Gastrocnemius medialis (tissue), 4 donors: ENCODE measurements at regions not wholly inside any gene's neighbourhood (a gene's known extent, or its start where the extent isn't known, plus 50 kb on each side); places are given as distances from the start of the nearest gene placed in this dataset.
A peak's percentile ranks its signal among the peaks of the same experiment; 100 is the strongest.

Source experiments
- ATAC-seq, 2 donors: fragments of 150-250 bp; one replicate each; pipeline ENCODE4 v1.9.1; 2016
- DNase-seq, 2 donors: peaks; one replicate each; pipeline ENCODE4 v3.0.0-alpha.2; 2019
- H3K27ac ChIP-seq, 4 donors: fragments of 200-600 bp; sonication (generic); 1 replicate in 1 of 4; 2 replicates in 3 of 4; pipeline ENCODE4 v1.5.1; 2016 to 2018; ENCODE audit warnings: mild to moderate bottlenecking in 2 of 4, moderate library complexity in 1 of 4
- H3K27me3 ChIP-seq, 3 donors: fragments of 200-600 bp; sonication (generic) in 2 of 3; 1 replicate in 1 of 3; 2 replicates in 2 of 3; pipeline versions ENCODE4 v1.5.1 to v1.6.0; 2016 to 2019; ENCODE audit warnings: mild to moderate bottlenecking in 1 of 3, moderate library complexity in 1 of 3
- H3K36me3 ChIP-seq, 2 donors: fragments of 200-600 bp; sonication (generic) in 1 of 2; one replicate each; pipeline ENCODE4 v1.5.1; 2017 to 2018
- H3K4me1 ChIP-seq, 2 donors: fragments of 200-600 bp; sonication (generic) in 1 of 2; one replicate each; pipeline ENCODE4 v1.5.1; 2016 to 2017; ENCODE audit warnings: mild to moderate bottlenecking in 2 of 2
- H3K4me3 ChIP-seq, 4 donors: fragments of 200-600 bp; sonication (generic) in 3 of 4; 1 replicate in 1 of 4; 2 replicates in 3 of 4; pipeline ENCODE4 v1.5.1; 2016 to 2019; ENCODE audit warnings: mild to moderate bottlenecking in 2 of 4
- H3K9me3 ChIP-seq, 3 donors: fragments of 200-600 bp; sonication (generic) in 2 of 3; 1 replicate in 1 of 3; 2 replicates in 2 of 3; pipeline ENCODE4 v1.5.1; 2016 to 2019
- POLR2A ChIP-seq, 2 donors: fragments of 450-650 bp; IDR thresholded peaks; one replicate each; pipeline ENCODE4 v1.6.1; 2017; ENCODE audit warnings: antibody characterized with exemption in 2 of 2, mild to moderate bottlenecking in 2 of 2, moderate library complexity in 2 of 2
- in situ Hi-C, 4 donors: fragments of 200-750 bp; cut with MboI; loops; one replicate each; pipeline versions ENCODE4 v1.15.0 to v1.8.0; 2017; ENCODE audit warnings: low sequenced_read_pairs in 4 of 4
- intact Hi-C: fragments of 100-400 bp; cut with DNase I; formaldehyde crosslinking; loops from one replicate; pipeline ENCODE4 v1.15.1; 2023; ENCODE audit warnings: low total_unique reads
- TF ChIP-seq, protein P1 (sequence below), 5 experiments: fragments of 450-650 bp in 3 of 5; fragments of 200-600 bp in 2 of 5; sonication (generic) in 2 of 5; IDR thresholded peaks in 4 of 5; conservative IDR thresholded peaks in 1 of 5; 1 replicate in 4 of 5; 2 replicates in 1 of 5; pipeline ENCODE4 v1.5.1; 2016 to 2019; ENCODE audit warnings: antibody characterized with exemption in 5 of 5, mild to moderate bottlenecking in 3 of 5, moderate library complexity in 3 of 5

DNA sequence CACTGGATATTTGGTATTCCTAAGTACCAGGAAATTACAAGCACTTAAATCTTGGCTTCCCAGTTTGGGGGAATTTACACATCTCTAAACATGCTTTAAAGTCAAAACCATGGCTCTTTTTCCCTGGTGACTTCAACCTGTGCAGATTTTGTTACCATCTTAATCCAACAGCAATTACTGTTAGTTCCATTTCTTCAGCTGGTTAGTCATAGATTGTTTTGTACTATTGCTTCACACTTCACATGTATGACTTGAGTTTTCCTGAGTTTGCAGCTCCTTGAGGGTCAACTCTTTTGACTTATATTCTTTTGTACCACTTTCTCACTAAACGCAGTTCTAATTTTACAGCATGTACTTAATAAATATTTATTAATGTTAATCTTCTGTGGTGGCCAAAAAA lies 203.4 kb upstream of the RND3 start:
- DNase-seq (no peak), ATAC-seq (peak in 1 of 2 donors; percentile 50)
- TF ChIP-seq, protein P1, sequence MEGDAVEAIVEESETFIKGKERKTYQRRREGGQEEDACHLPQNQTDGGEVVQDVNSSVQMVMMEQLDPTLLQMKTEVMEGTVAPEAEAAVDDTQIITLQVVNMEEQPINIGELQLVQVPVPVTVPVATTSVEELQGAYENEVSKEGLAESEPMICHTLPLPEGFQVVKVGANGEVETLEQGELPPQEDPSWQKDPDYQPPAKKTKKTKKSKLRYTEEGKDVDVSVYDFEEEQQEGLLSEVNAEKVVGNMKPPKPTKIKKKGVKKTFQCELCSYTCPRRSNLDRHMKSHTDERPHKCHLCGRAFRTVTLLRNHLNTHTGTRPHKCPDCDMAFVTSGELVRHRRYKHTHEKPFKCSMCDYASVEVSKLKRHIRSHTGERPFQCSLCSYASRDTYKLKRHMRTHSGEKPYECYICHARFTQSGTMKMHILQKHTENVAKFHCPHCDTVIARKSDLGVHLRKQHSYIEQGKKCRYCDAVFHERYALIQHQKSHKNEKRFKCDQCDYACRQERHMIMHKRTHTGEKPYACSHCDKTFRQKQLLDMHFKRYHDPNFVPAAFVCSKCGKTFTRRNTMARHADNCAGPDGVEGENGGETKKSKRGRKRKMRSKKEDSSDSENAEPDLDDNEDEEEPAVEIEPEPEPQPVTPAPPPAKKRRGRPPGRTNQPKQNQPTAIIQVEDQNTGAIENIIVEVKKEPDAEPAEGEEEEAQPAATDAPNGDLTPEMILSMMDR (IDR thresholded peaks at IDR 0.05 in 4 of 5, conservative IDR thresholded peaks at IDR 0.05 in 1 of 5) = no peak
- TF ChIP-seq POLR2A (IDR thresholded peaks at IDR 0.05) = no peak
- H3K4me3 ChIP-seq = no peak overlapping the region
- intact Hi-C loops (no loop called here), in situ Hi-C loops (no loop called here)
- H3K9me3 ChIP-seq = no peaks in the 10 kb centered on the region
- H3K27me3 ChIP-seq = no peaks in the 10 kb centered on the region
- H3K27ac ChIP-seq = no peak overlapping the region
- H3K4me1 ChIP-seq = no peaks in the 10 kb centered on the region
- H3K36me3 ChIP-seq = no peaks in the 10 kb centered on the region

DNA sequence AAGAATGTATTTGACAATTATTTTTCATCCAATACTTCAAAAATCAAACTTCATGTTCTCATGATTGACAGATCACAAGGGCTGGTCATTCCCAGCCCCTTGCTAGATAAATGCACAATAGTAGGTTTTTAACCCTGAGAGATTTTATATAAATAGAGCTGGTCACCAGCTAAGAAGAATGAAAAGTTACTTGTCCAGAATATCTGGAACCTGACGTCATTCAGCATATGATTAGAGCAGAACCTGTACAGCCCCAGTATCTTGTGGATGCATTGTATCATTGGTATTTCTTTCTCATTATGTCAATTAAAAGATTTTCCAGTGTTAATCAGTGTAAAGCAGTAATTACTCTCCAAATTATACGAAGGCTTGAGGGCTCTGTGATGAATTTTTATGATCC lies 202.8 kb upstream of the RND3 start:
- no peak for DNase-seq
- in situ Hi-C loops = no loop called here
- H3K4me3 ChIP-seq = no peak overlapping the region
- intact Hi-C loops = no loop called here
- H3K9me3 ChIP-seq = no peaks in the 10 kb centered on the region
- no peak for ATAC-seq
- no peaks in the 10 kb centered on the region for H3K27me3 ChIP-seq
- H3K27ac ChIP-seq = no peak overlapping the region
- H3K36me3 ChIP-seq = no peaks in the 10 kb centered on the region
- TF ChIP-seq POLR2A (IDR thresholded peaks at IDR 0.05) = no peak
- TF ChIP-seq, protein P1 (IDR thresholded peaks at IDR 0.05 in 4 of 5, conservative IDR thresholded peaks at IDR 0.05 in 1 of 5) = no peak
- H3K4me1 ChIP-seq = no peaks in the 10 kb centered on the region

DNA sequence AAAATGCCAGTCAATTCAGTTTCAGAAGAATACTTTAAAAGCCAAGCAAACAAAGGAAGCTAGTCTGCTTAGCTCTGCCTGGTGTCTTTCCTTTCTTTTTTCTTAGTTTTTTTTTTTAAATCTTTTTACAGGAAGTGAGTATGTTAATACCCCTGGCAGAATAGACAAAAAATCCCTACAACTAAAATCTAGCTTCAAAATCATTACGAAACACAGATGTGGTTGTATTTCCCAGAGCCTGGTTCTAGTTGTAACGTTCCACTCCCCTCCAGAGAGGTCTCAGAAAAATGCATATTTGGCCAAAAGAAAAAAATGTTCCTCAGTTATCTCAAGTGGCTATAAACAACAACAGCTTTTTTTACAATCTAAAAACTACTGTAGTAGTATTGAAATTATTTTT lies 202.1 kb upstream of the RND3 start:
- in situ Hi-C loops (no loop called here), intact Hi-C loops (no loop called here)
- TF ChIP-seq, protein P1 (IDR thresholded peaks at IDR 0.05 in 4 of 5, conservative IDR thresholded peaks at IDR 0.05 in 1 of 5) = no peak
- TF ChIP-seq POLR2A (IDR thresholded peaks at IDR 0.05) = no peak
- H3K4me1 ChIP-seq = no peaks in the 10 kb centered on the region
- ATAC-seq (no peak), DNase-seq (no peak)
- H3K9me3 ChIP-seq = no peaks in the 10 kb centered on the region
- peak overlapping the region in 1 of 4 donors; percentile 25 for H3K27ac ChIP-seq
- H3K36me3 ChIP-seq = no peaks in the 10 kb centered on the region
- H3K27me3 ChIP-seq = no peaks in the 10 kb centered on the region
- H3K4me3 ChIP-seq = no peak overlapping the region

DNA sequence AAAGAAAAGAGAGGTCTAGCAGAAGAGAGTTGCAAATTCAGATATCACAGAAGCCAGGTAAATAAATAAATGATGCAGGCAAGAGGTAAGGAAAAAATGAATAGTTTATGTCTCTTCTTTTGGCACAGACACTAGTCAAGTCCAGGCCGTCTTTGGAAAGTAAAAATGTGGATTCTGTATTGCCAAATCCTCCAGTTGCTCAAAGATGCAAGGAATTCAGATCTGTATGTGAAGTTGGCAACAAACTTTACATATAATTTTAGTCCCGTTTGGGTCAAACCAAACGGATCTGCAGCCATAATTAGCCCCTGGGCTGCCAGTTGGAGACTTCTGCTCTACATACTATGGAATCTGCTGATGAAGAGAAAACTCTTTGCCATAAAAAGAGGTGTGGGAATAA lies 200.5 kb upstream of the RND3 start:
- H3K4me3 ChIP-seq = no peak overlapping the region
- intact Hi-C loops (no loop called here), in situ Hi-C loops (no loop called here)
- no peaks in the 10 kb centered on the region for H3K9me3 ChIP-seq
- H3K4me1 ChIP-seq = no peaks in the 10 kb centered on the region
- TF ChIP-seq, protein P1 (IDR thresholded peaks at IDR 0.05 in 4 of 5, conservative IDR thresholded peaks at IDR 0.05 in 1 of 5) = no peak
- no peak for TF ChIP-seq POLR2A (IDR thresholded peaks at IDR 0.05)
- no peaks in the 10 kb centered on the region for H3K36me3 ChIP-seq
- DNase-seq (no peak), ATAC-seq (no peak)
- no peak overlapping the region for H3K27ac ChIP-seq
- no peaks in the 10 kb centered on the region for H3K27me3 ChIP-seq

DNA sequence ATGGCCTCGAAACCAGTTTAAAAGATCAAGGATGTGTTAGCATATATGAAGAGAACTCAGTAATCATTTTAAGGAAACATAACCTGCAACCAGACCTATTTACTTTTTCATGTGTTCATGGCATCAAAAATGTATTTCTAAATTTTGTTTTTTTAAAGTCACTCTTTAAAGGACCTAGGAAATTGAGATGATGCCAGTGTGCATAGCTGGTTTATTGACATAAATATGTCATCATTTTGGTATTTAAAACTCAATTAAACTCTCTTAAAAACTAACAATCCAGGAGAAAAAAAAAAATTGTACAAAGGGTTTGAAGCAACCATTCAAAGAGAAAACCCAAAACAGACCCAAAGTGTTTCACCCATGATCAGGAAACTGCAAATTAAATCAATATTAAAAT lies 198.9 kb upstream of the RND3 start:
- in situ Hi-C loops (no loop called here), intact Hi-C loops (no loop called here)
- TF ChIP-seq, protein P1 (IDR thresholded peaks at IDR 0.05 in 4 of 5, conservative IDR thresholded peaks at IDR 0.05 in 1 of 5) = no peak
- no peak for TF ChIP-seq POLR2A (IDR thresholded peaks at IDR 0.05)
- Histone ChIP-seq H3K4me3 (no peak overlapping the region), H3K9me3 (no peaks in the 10 kb centered on the region), H3K27me3 (no peaks in the 10 kb centered on the region), H3K27ac (no peak overlapping the region), H3K4me1 (no peaks in the 10 kb centered on the region), H3K36me3 (no peaks in the 10 kb centered on the region)
- ATAC-seq (no peak), DNase-seq (no peak)
